ENCODE measurements at regions not wholly inside any gene's neighbourhood (a gene's known extent, or its start where the extent isn't known, plus 50 kb on each side); places are given as distances from the start of the nearest gene placed in this dataset.

GRCh38 chr11:116376547-116376946, 396.2 kb downstream of the BUD13 start (continued):
- TF ChIP-seq CENPBD1 (CRISPR knock-in tag; IDR thresholded peaks at IDR 0.05; ENCODE audit: borderline replicate concordance, low read depth) (no peak), GPBP1L1 (CRISPR knock-in tag; IDR thresholded peaks at IDR 0.05) (no peak), ZNF350 (CRISPR knock-in tag; IDR thresholded peaks at IDR 0.05; ENCODE audit: borderline replicate concordance, low read depth) (no peak), GATAD1 (CRISPR knock-in tag; IDR thresholded peaks at IDR 0.05) (no peak), NR2F2 (IDR thresholded peaks at IDR 0.05; ENCODE audit: borderline replicate concordance, low read depth) (peak; percentile 77), NBN (conservative IDR thresholded peaks at IDR 0.05) (no peak), MAX (IDR thresholded peaks at IDR 0.05) (no peak), TOPORS (CRISPR knock-in tag; IDR thresholded peaks at IDR 0.05) (no peak), TBX2 (CRISPR knock-in tag; IDR thresholded peaks at IDR 0.05; ENCODE audit: borderline replicate concordance) (peak; percentile 54), ZZZ3 (CRISPR knock-in tag; IDR thresholded peaks at IDR 0.05; ENCODE audit: borderline replicate concordance) (no peak), ZMYM2 (CRISPR knock-in tag; IDR thresholded peaks at IDR 0.05) (peak; percentile 72; the same call in 1 of the 2 replicates), FOXK1 (CRISPR knock-in tag; IDR thresholded peaks at IDR 0.05; ENCODE audit: borderline replicate concordance, low read depth) (peak; percentile 33; the same call in 1 of the 2 replicates), SPEN (CRISPR knock-in tag; IDR thresholded peaks at IDR 0.05; ENCODE audit: low read depth) (no peak), TRIM24 (CRISPR knock-in tag; IDR thresholded peaks at IDR 0.05) (no peak; the same call in 1 of the 2 replicates), RORA (CRISPR knock-in tag; IDR thresholded peaks at IDR 0.05) (no peak), ZNF772 (CRISPR knock-in tag; IDR thresholded peaks at IDR 0.05) (0 out of 2 replicates have a peak, but pooled peaks have one; percentile 31), ASH2L (IDR thresholded peaks at IDR 0.05; ENCODE audit: insufficient read length, low read depth, low read length) (peak; percentile 31), CCDC6 (CRISPR knock-in tag; IDR thresholded peaks at IDR 0.05) (no peak), CREM (IDR thresholded peaks at IDR 0.05) (peak; percentile 59; the same call in 1 of the 2 replicates), CREM (CRISPR knock-in tag; IDR thresholded peaks at IDR 0.05) (no peak)
- TF ChIP-seq, protein P1, sequence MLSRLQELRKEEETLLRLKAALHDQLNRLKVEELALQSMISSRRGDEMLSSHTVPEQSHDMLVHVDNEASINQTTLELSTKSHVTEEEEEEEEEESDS (CRISPR knock-in tag; IDR thresholded peaks at IDR 0.05; ENCODE audit: borderline replicate concordance), result no peak
- TF ChIP-seq, protein P2, sequence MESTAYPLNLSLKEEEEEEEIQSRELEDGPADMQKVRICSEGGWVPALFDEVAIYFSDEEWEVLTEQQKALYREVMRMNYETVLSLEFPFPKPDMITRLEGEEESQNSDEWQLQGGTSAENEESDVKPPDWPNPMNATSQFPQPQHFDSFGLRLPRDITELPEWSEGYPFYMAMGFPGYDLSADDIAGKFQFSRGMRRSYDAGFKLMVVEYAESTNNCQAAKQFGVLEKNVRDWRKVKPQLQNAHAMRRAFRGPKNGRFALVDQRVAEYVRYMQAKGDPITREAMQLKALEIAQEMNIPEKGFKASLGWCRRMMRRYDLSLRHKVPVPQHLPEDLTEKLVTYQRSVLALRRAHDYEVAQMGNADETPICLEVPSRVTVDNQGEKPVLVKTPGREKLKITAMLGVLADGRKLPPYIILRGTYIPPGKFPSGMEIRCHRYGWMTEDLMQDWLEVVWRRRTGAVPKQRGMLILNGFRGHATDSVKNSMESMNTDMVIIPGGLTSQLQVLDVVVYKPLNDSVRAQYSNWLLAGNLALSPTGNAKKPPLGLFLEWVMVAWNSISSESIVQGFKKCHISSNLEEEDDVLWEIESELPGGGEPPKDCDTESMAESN (CRISPR knock-in tag; conservative IDR thresholded peaks at IDR 0.05), result no peak

Data from HepG2 (cell line).